ENCODE measurements at regions not wholly inside any gene's neighbourhood (a gene's known extent, or its start where the extent isn't known, plus 50 kb on each side); places are given as distances from the start of the nearest gene placed in this dataset.
A peak's percentile ranks its signal among the peaks of the same experiment; 100 is the strongest.

DNA sequence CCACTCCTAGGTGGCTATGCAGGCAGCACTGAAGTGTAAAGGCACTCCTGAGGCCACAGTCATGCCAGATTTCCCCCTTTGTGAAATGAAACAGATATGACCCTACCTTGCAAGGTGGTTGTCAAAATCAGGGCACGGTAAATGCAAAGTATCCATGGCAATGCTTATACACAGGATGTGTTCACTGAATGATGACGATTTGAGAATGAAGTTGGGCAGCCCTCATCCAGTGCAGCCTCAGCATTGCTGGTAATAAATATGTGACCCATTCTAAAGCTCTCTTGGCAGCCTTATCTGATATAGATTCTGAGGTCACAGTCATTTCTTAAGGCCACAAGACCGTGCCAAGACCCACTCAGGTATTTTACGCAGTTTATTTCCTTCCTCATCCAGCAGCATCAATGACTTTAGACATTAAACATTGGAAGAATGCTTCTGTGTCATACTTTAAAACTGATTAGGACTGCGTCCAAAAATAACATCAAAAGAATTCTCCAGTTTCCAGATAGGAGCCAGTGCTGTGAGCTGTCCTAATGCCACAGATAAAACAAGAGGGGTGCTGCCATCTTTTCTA, 125.5 kb upstream of the SERTAD2 start (continued):
- TF ChIP-seq, protein P1, sequence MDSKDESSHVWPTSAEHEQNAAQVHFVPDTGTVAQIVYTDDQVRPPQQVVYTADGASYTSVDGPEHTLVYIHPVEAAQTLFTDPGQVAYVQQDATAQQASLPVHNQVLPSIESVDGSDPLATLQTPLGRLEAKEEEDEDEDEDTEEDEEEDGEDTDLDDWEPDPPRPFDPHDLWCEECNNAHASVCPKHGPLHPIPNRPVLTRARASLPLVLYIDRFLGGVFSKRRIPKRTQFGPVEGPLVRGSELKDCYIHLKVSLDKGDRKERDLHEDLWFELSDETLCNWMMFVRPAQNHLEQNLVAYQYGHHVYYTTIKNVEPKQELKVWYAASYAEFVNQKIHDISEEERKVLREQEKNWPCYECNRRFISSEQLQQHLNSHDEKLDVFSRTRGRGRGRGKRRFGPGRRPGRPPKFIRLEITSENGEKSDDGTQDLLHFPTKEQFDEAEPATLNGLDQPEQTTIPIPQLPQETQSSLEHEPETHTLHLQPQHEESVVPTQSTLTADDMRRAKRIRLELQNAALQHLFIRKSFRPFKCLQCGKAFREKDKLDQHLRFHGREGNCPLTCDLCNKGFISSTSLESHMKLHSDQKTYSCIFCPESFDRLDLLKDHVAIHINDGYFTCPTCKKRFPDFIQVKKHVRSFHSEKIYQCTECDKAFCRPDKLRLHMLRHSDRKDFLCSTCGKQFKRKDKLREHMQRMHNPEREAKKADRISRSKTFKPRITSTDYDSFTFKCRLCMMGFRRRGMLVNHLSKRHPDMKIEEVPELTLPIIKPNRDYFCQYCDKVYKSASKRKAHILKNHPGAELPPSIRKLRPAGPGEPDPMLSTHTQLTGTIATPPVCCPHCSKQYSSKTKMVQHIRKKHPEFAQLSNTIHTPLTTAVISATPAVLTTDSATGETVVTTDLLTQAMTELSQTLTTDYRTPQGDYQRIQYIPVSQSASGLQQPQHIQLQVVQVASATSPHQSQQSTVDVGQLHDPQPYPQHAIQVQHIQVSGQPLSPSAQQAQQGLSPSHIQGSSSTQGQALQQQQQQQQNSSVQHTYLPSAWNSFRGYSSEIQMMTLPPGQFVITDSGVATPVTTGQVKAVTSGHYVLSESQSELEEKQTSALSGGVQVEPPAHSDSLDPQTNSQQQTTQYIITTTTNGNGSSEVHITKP (tag by site-specific recombination; IDR thresholded peaks at IDR 0.05), result 0 out of 2 replicates have a peak, but pooled peaks have one; percentile 31
- no peak for TF ChIP-seq REPIN1 (tag by site-specific recombination; IDR thresholded peaks at IDR 0.05; ENCODE audit: low read depth)
- TF ChIP-seq ZFHX2 (tag by site-specific recombination; conservative IDR thresholded peaks at IDR 0.05), result no peak
- no peak for TF ChIP-seq ZNF623 (tag by site-specific recombination; IDR thresholded peaks at IDR 0.05)
- TF ChIP-seq ZNF248 (tag by site-specific recombination; IDR thresholded peaks at IDR 0.05), result no peak
- no peak for TF ChIP-seq ZBTB17 (tag by site-specific recombination; IDR thresholded peaks at IDR 0.05)
- no peak for TF ChIP-seq ZNF514 (tag by site-specific recombination; IDR thresholded peaks at IDR 0.05)
- TF ChIP-seq, protein P2, sequence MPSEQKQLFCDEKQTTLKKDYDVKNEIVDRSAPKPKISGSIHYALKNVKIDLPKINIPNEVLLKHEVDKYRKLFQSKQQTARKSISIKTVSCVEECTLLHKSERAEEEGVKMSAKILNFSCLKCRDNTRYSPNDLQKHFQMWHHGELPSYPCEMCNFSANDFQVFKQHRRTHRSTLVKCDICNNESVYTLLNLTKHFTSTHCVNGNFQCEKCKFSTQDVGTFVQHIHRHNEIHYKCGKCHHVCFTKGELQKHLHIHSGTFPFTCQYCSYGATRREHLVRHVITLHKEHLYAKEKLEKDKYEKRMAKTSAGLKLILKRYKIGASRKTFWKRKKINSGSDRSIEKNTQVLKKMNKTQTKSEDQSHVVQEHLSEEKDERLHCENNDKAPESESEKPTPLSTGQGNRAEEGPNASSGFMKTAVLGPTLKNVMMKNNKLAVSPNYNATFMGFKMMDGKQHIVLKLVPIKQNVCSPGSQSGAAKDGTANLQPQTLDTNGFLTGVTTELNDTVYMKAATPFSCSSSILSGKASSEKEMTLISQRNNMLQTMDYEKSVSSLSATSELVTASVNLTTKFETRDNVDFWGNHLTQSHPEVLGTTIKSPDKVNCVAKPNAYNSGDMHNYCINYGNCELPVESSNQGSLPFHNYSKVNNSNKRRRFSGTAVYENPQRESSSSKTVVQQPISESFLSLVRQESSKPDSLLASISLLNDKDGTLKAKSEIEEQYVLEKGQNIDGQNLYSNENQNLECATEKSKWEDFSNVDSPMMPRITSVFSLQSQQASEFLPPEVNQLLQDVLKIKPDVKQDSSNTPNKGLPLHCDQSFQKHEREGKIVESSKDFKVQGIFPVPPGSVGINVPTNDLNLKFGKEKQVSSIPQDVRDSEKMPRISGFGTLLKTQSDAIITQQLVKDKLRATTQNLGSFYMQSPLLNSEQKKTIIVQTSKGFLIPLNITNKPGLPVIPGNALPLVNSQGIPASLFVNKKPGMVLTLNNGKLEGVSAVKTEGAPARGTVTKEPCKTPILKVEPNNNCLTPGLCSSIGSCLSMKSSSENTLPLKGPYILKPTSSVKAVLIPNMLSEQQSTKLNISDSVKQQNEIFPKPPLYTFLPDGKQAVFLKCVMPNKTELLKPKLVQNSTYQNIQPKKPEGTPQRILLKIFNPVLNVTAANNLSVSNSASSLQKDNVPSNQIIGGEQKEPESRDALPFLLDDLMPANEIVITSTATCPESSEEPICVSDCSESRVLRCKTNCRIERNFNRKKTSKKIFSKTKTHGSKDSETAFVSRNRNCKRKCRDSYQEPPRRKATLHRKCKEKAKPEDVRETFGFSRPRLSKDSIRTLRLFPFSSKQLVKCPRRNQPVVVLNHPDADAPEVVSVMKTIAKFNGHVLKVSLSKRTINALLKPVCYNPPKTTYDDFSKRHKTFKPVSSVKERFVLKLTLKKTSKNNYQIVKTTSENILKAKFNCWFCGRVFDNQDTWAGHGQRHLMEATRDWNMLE (tag by site-specific recombination; conservative IDR thresholded peaks at IDR 0.05; ENCODE audit: low read depth), result no peak
- no peak for TF ChIP-seq ZNF37A (tag by site-specific recombination; IDR thresholded peaks at IDR 0.05)
- TF ChIP-seq ZNF155 (tag by site-specific recombination; IDR thresholded peaks at IDR 0.05), result no peak
- TF ChIP-seq ZNF600 (tag by site-specific recombination; IDR thresholded peaks at IDR 0.05), result no peak
- TF ChIP-seq ZNF596 (tag by site-specific recombination; IDR thresholded peaks at IDR 0.05), result no peak
- TF ChIP-seq RBAK (tag by site-specific recombination; IDR thresholded peaks at IDR 0.05), result no peak
- TF ChIP-seq ZXDB (tag by site-specific recombination; IDR thresholded peaks at IDR 0.05), result no peak
- TF ChIP-seq ZIC2 (tag by site-specific recombination; IDR thresholded peaks at IDR 0.05), result no peak
- no peak for TF ChIP-seq ZNF211 (tag by site-specific recombination; IDR thresholded peaks at IDR 0.05; ENCODE audit: low read depth)
- no peak for TF ChIP-seq ZNF341 (tag by site-specific recombination; IDR thresholded peaks at IDR 0.05; ENCODE audit: low read depth)
- TF ChIP-seq, protein P3, sequence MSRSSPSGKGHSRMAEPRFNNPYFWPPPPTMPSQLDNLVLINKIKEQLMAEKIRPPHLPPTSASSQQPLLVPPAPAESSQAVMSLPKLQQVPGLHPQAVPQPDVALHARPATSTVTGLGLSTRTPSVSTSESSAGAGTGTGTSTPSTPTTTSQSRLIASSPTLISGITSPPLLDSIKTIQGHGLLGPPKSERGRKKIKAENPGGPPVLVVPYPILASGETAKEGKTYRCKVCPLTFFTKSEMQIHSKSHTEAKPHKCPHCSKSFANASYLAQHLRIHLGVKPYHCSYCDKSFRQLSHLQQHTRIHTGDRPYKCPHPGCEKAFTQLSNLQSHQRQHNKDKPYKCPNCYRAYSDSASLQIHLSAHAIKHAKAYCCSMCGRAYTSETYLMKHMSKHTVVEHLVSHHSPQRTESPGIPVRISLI (tag by site-specific recombination; IDR thresholded peaks at IDR 0.05), result no peak
- TF ChIP-seq ZNF629 (tag by site-specific recombination; IDR thresholded peaks at IDR 0.05), result peak; percentile 26; the same call in 1 of the 2 replicates

Data from HEK293 (cell line).